NB4 (cell line): ENCODE measurements at regions not wholly inside any gene's neighbourhood (a gene's known extent, or its start where the extent isn't known, plus 50 kb on each side); places are given as distances from the start of the nearest gene placed in this dataset.

Source experiments
- MAX ChIP-seq: IDR thresholded peaks from 2 replicates; pipeline ENCODE4 v1.6.1; 2011; ENCODE audit warnings: low read depth, low read length
- MYC ChIP-seq: IDR thresholded peaks from 2 replicates; pipeline ENCODE4 v1.6.1; 2011; ENCODE audit warnings: low read depth, low read length
- POLR2A ChIP-seq: IDR thresholded peaks from 2 replicates; pipeline ENCODE4 v1.6.1; 2011; ENCODE audit warnings: mild to moderate bottlenecking; ENCODE audit not compliant: insufficient read length; ENCODE audit errors: extremely low read depth

- TF ChIP-seq POLR2A, result no peak
- no peak for TF ChIP-seq MAX
- TF ChIP-seq MYC, result no peak
These were observed 98.2 kb downstream of the QRSL1 start for GRCh38 chr6:106727480-106728149.
